IPS-18c (cell line): ENCODE measurements at regions not wholly inside any gene's neighbourhood (a gene's known extent, or its start where the extent isn't known, plus 50 kb on each side); places are given as distances from the start of the nearest gene placed in this dataset.

Source experiments
- H3K4me3 ChIP-seq: 2 replicates; pipeline ENCODE4 v1.7.0; 2013; ENCODE audit warnings: low read depth, mild to moderate bottlenecking, low read length, moderate library complexity; ENCODE audit not compliant: insufficient read depth
- H3K9me3 ChIP-seq: one replicate; pipeline ENCODE4 v1.6.1; 2013; ENCODE audit warnings: mild to moderate bottlenecking, low read length, moderate library complexity; ENCODE audit not compliant: control insufficient read depth, insufficient read depth

GRCh38 chr20:2230726-2231488 lies 64.9 kb upstream of the TGM3 start:
- no peaks in the 10 kb centered on the region for H3K9me3 ChIP-seq
- no peak overlapping the region for H3K4me3 ChIP-seq

DNA sequence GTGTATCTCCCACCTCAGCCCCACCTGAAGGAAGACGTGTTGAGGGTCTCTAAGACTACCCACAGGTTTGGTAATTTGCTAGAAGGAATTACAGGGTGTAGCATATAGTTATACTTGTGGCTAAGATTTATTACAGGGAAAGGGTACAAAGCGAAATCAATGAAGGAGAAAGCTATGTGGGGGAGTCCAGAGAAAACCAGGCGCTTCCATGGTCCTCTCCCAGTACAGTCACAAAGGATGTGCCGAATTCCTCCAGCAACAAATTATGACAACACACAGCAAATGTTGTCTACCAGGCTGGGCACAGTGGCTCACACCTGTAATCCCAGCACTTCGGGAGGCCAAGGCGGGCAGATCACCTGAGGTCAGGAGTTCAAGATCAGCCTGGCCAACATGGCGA lies 64.1 kb upstream of the TGM3 start:
- H3K4me3 ChIP-seq, result no peak overlapping the region
- H3K9me3 ChIP-seq, result no peaks in the 10 kb centered on the region

- H3K4me3 ChIP-seq, result no peak overlapping the region
- H3K9me3 ChIP-seq, result no peaks in the 10 kb centered on the region
Observed at GRCh38 chr20:2234598-2235191, 61.1 kb upstream of the TGM3 start.

GRCh38 chr20:2236256-2236655 lies 59.5 kb upstream of the TGM3 start:
- H3K9me3 ChIP-seq, result no peaks in the 10 kb centered on the region
- no peak overlapping the region for H3K4me3 ChIP-seq

DNA sequence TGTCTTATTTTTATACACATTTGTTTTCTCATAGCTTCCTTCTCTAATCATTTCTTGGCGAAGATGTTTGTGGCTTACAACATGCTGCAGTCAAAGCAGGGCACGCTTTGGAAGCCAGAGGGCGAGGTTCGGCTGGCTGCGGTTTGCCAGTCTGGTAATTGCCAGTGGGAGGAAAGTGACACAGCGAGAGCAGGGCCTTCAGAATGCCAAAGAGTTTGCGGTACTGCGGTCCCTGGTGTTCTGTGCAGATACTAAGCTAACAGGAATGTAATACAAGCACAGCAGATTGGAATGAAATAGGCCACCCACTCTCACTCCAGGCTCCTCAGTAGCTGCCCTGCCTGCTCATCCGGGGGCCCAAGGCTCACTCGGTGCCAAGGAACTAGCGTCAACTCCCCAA lies 58.7 kb upstream of the TGM3 start:
- Histone ChIP-seq H3K9me3 (no peaks in the 10 kb centered on the region), H3K4me3 (no peak overlapping the region)

GRCh38 chr20:2238601-2239000 lies 57.2 kb upstream of the TGM3 start:
- no peak overlapping the region for H3K4me3 ChIP-seq
- H3K9me3 ChIP-seq, result no peaks in the 10 kb centered on the region

- H3K9me3 ChIP-seq, result no peaks in the 10 kb centered on the region
- no peak overlapping the region for H3K4me3 ChIP-seq
Observed at GRCh38 chr20:2240835-2241234, 55.0 kb upstream of the TGM3 start.

DNA sequence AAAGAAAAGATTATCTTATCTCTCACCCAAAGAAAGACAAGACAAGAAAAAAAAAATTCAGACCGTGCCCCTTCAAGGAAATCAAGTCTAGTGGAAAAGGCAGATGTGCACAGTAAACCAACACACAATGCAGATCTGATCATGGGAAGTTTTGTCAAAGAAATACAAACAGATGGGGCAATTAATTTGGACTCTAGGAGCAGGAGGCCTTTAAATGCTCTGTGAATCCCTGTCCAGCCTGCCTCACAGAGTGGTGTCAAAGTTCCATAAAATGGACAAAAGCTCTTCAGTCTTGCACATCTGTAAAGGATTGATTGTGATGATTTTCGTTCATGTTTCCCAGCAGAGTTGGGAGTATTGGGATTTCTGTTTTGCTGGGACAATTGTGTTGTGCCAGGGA lies 53.1 kb upstream of the TGM3 start:
- Histone ChIP-seq H3K9me3 (no peaks in the 10 kb centered on the region), H3K4me3 (no peak overlapping the region)

GRCh38 chr20:2244523-2244922 lies 51.3 kb upstream of the TGM3 start:
- no peak overlapping the region for H3K4me3 ChIP-seq
- no peaks in the 10 kb centered on the region for H3K9me3 ChIP-seq

GRCh38 chr20:2244993-2245392 lies 50.8 kb upstream of the TGM3 start:
- Histone ChIP-seq H3K9me3 (no peaks in the 10 kb centered on the region), H3K4me3 (no peak overlapping the region)

DNA sequence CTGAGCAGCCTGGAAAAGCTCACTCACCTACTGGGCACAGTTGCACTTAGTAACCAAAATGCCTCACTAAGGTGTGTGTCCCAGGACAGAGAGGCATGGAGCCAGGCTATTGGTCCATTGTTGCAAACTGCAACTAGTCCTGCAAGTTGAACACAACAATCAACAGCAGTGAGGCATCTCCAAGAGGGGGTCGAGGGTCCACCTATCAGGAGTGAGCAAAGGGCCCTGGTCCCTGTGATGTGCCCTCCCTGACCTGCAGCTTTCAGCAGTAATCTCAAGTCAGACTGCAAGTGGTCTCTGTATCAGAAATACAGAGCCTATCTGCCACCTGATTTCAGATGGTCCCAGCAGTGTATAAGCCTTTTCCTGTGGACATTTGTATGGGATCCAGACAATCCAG lies 50.2 kb upstream of the TGM3 start:
- H3K9me3 ChIP-seq, result no peaks in the 10 kb centered on the region
- no peak overlapping the region for H3K4me3 ChIP-seq
